ENCODE measurements at regions not wholly inside any gene's neighbourhood (a gene's known extent, or its start where the extent isn't known, plus 50 kb on each side); places are given as distances from the start of the nearest gene placed in this dataset.
"Not testable (repeated sequence)": the region's sequence is repeated elsewhere in the genome, so short reads cannot be mapped to it uniquely, and the experiment has no call there.

GRCh38 chr11:129637983-129638776, 177.5 kb upstream of the TMEM45B start:
- DNase-seq (ENCODE audit: low read depth) = no peak

GRCh38 chr11:129639300-129639699, 176.3 kb upstream of the TMEM45B start:
- DNase-seq (ENCODE audit: low read depth) = no peak

GRCh38 chr11:129640671-129641070, 175.0 kb upstream of the TMEM45B start:
- no peak for DNase-seq (ENCODE audit: low read depth)

- no peak for DNase-seq (ENCODE audit: low read depth)
These were observed 172.5 kb upstream of the TMEM45B start for GRCh38 chr11:129643031-129643721.

- no peak for DNase-seq (ENCODE audit: low read depth)
These were observed 171.3 kb upstream of the TMEM45B start for GRCh38 chr11:129644326-129644725.

- no peak for DNase-seq (ENCODE audit: low read depth)
These were observed 169.7 kb upstream of the TMEM45B start for GRCh38 chr11:129645943-129646342.

- not testable (repeated sequence) for DNase-seq (ENCODE audit: low read depth)
These were observed 165.6 kb upstream of the TMEM45B start for GRCh38 chr11:129650044-129650443.

GRCh38 chr11:129652835-129653234, 162.8 kb upstream of the TMEM45B start:
- no peak for DNase-seq (ENCODE audit: low read depth)

GRCh38 chr11:129655247-129655832, 160.3 kb upstream of the TMEM45B start:
- no peak for DNase-seq (ENCODE audit: low read depth)

GRCh38 chr11:129657866-129658525, 157.7 kb upstream of the TMEM45B start:
- DNase-seq (ENCODE audit: low read depth) = no peak

- no peak for DNase-seq (ENCODE audit: low read depth)
These were observed 157.2 kb upstream of the TMEM45B start for GRCh38 chr11:129658526-129658867.

GRCh38 chr11:129680907-129681306, 134.7 kb upstream of the TMEM45B start:
- DNase-seq (ENCODE audit: low read depth) = no peak

GRCh38 chr11:129681344-129682114, 134.1 kb upstream of the TMEM45B start:
- DNase-seq (ENCODE audit: low read depth) = no peak

- no peak for DNase-seq (ENCODE audit: low read depth)
These were observed 129.4 kb upstream of the TMEM45B start for GRCh38 chr11:129686269-129686668.

- DNase-seq (ENCODE audit: low read depth) = no peak
These were observed 124.5 kb upstream of the TMEM45B start for GRCh38 chr11:129691142-129691541.

- DNase-seq (ENCODE audit: low read depth) = no peak
These were observed 121.1 kb upstream of the TMEM45B start for GRCh38 chr11:129694538-129694937.

- DNase-seq (ENCODE audit: low read depth) = no peak
These were observed 120.7 kb upstream of the TMEM45B start for GRCh38 chr11:129694966-129695365.

- DNase-seq (ENCODE audit: low read depth) = no peak
These were observed 119.9 kb upstream of the TMEM45B start for GRCh38 chr11:129695571-129696308.

GRCh38 chr11:129696309-129696989, 119.2 kb upstream of the TMEM45B start:
- DNase-seq (ENCODE audit: low read depth) = no peak

GRCh38 chr11:129698212-129698611, 117.4 kb upstream of the TMEM45B start:
- no peak for DNase-seq (ENCODE audit: low read depth)

Measured in CMK (cell line).